Smooth muscle cell (in vitro differentiated cells): ENCODE measurements at regions not wholly inside any gene's neighbourhood (a gene's known extent, or its start where the extent isn't known, plus 50 kb on each side); places are given as distances from the start of the nearest gene placed in this dataset.
"Not testable (repeated sequence)": the region's sequence is repeated elsewhere in the genome, so short reads cannot be mapped to it uniquely, and the experiment has no call there.

Source experiments
- DNase-seq: peaks from one replicate; lab custom pipeline; 2025; ENCODE audit not compliant: unreplicated experiment; lab: John Stamatoyannopoulos, UW
- H2AFZ ChIP-seq: fragments of 200-600 bp; sonication (generic); 2 replicates; pipeline ENCODE4 v1.6.0; 2016; ENCODE audit warnings: antibody characterized with exemption, low read depth, mild to moderate bottlenecking
- H3F3A ChIP-seq: fragments of 200-600 bp; sonication (generic); 2 replicates; pipeline ENCODE4 v1.6.0; 2017; ENCODE audit warnings: antibody characterized with exemption, low read depth
- H3K27ac ChIP-seq: fragments of 200-600 bp; sonication (generic); 2 replicates; pipeline ENCODE4 v1.5.1; 2016; ENCODE audit warnings: low read depth, mild to moderate bottlenecking
- H3K27me3 ChIP-seq: fragments of 200-600 bp; sonication (generic); 2 replicates; pipeline ENCODE4 v1.6.1; 2016; ENCODE audit warnings: low read depth, mild to moderate bottlenecking
- H3K36me3 ChIP-seq: fragments of 200-600 bp; sonication (generic); 2 replicates; pipeline ENCODE4 v1.5.1; 2016; ENCODE audit warnings: low read depth
- H3K4me1 ChIP-seq: fragments of 200-600 bp; sonication (generic); 2 replicates; pipeline ENCODE4 v1.5.1; 2016; ENCODE audit warnings: low read depth
- H3K4me2 ChIP-seq: fragments of 200-600 bp; sonication (generic); 2 replicates; pipeline ENCODE4 v1.6.0; 2016; ENCODE audit warnings: mild to moderate bottlenecking
- H3K4me3 ChIP-seq: fragments of 200-600 bp; sonication (generic); 2 replicates; pipeline ENCODE4 v1.5.1; 2016; ENCODE audit warnings: mild to moderate bottlenecking
- H3K79me2 ChIP-seq: fragments of 200-600 bp; sonication (generic); 2 replicates; pipeline ENCODE4 v1.6.0; 2016; ENCODE audit warnings: low read depth, mild to moderate bottlenecking
- H3K9ac ChIP-seq: fragments of 200-600 bp; sonication (generic); 2 replicates; pipeline ENCODE4 v1.6.0; 2016; ENCODE audit warnings: low read depth
- H3K9me3 ChIP-seq: fragments of 200-600 bp; sonication (generic); replicated peaks from 2 replicates; pipeline ENCODE4 v1.5.1; 2016; ENCODE audit warnings: low read depth
- H4K20me1 ChIP-seq: fragments of 200-600 bp; sonication (generic); 2 replicates; pipeline ENCODE4 v1.6.0; 2016; ENCODE audit warnings: low read depth
- CTCF ChIP-seq: fragments of 200-600 bp; sonication (generic); IDR thresholded peaks from 2 replicates; pipeline ENCODE4 v1.5.1; 2017; ENCODE audit warnings: borderline replicate concordance, mild to moderate bottlenecking, antibody characterized with exemption; ENCODE audit not compliant: insufficient read depth, poor library complexity, severe bottlenecking
- WGBS: methylation state at CpG from one replicate; pipeline ENCODE4 v1.1.7; 2016; ENCODE audit warnings: low lambda C conversion rate; 5-methylcytosine and 5-hydroxymethylcytosine counted together

DNA sequence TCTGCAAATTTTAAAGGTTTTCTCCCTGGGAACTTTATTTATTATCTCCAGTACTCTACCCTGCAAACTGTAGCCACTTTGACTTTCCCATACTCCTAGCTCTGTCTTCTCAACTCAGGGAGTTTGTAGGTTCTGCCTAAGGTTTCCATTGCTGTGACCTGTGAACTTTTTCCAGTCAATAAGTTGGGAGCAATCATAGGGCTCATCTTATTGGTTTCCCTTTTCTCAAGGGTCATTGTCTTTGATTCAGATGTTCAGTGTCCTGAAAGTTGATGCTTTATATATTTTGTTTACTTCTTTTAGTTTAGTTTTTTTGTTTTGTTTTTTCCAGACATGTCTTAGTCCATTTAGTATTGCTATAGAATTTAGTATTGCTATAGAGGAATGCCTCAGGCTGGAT is 85.3 kb upstream of the NUDT6 start:
- H3K4me2 ChIP-seq: no peak overlapping the region
- H4K20me1 ChIP-seq: no peaks in the 10 kb centered on the region
- no peaks in the 10 kb centered on the region for H3F3A ChIP-seq
- no peak overlapping the region for H3K9ac ChIP-seq
- H3K4me3 ChIP-seq: no peak overlapping the region
- H3K27me3 ChIP-seq: no peaks in the 10 kb centered on the region
- no peaks in the 10 kb centered on the region for H3K79me2 ChIP-seq
- TF ChIP-seq CTCF: no peak
- H2AFZ ChIP-seq: no peak overlapping the region
- no peaks in the 10 kb centered on the region for H3K4me1 ChIP-seq
- H3K36me3 ChIP-seq: peaks cover 8% of the 10 kb centered on the region
- DNase-seq: no peak
- H3K27ac ChIP-seq: no peak overlapping the region
- H3K9me3 ChIP-seq: no peaks in the 10 kb centered on the region

DNA sequence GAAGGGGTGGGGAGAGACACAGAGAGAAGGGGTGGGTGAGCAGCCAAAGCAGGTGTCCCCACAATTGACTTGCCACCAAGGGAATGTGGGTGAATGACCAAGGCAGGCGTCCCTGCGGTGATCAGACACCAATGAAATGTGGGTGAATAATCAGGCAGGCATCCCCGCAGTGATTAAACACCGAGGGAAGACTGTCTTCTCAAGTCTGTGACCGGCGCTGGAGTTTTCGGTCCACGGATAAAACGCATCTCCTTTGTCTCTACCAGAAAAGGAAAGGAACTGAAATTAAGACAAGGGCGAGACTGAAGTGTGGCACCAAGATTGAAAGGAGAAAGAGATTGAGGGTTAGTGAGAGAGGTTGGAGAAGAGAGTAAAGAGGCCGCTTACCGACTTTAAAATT is 90.0 kb upstream of the NUDT6 start:
- H4K20me1 ChIP-seq, H3K9me3 ChIP-seq, H3K27me3 ChIP-seq, H3K4me1 ChIP-seq, H3K4me2 ChIP-seq, H3K9ac ChIP-seq, H2AFZ ChIP-seq, H3K79me2 ChIP-seq, H3K36me3 ChIP-seq, H3K27ac ChIP-seq, DNase-seq, H3K4me3 ChIP-seq, H3F3A ChIP-seq: not testable (repeated sequence)
- WGBS: 90% methylated on average over 12 of the region's 12 CpGs

GRCh38 chr4:123014038-123014437 is 91.6 kb upstream of the NUDT6 start:
- Histone ChIP-seq H3K4me3 (no peak overlapping the region), H3K4me2 (no peak overlapping the region)

DNA sequence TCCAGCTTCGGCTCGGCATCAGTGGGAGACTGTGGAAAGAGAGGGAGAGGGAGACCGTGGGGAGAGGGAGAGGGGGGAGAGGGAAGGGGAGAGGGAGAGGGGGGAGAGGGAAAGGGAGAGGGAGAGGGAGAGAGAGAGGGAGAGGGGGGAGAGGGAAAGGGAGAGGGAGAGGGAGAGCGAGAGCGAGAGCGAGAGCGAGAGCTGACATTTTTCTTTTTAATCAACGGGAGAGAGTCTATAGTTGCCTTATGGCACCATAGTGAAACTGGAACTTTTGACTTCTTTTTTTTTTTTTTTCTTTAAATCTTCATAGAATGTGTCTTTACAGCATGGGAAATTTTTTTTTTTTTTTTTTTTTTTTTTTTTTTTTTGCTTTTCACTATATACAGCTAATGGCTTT is 94.7 kb upstream of the NUDT6 start:
- no peak overlapping the region for H2AFZ ChIP-seq
- H3K4me3 ChIP-seq: no peak overlapping the region
- H3F3A ChIP-seq: no peaks in the 10 kb centered on the region
- no peaks in the 10 kb centered on the region for H3K4me1 ChIP-seq
- H3K9ac ChIP-seq: no peak overlapping the region
- H3K27ac ChIP-seq: no peak overlapping the region
- no peak for TF ChIP-seq CTCF
- no peak for DNase-seq
- H3K79me2 ChIP-seq: no peaks in the 10 kb centered on the region
- H4K20me1 ChIP-seq: no peaks in the 10 kb centered on the region
- WGBS: 89% methylated on average over 3 of the region's 8 CpGs
- no peaks in the 10 kb centered on the region for H3K27me3 ChIP-seq
- no peak overlapping the region for H3K4me2 ChIP-seq
- no peaks in the 10 kb centered on the region for H3K36me3 ChIP-seq
- no peaks in the 10 kb centered on the region for H3K9me3 ChIP-seq

More at GRCh38 chr4:123014038-123014437, 91.6 kb upstream of the NUDT6 start:
- Histone ChIP-seq H3K9me3 (no peaks in the 10 kb centered on the region), H3K36me3 (no peaks in the 10 kb centered on the region), H3K27ac (no peak overlapping the region), H3K27me3 (no peaks in the 10 kb centered on the region), H3K9ac (no peak overlapping the region), H2AFZ (no peak overlapping the region), H4K20me1 (no peaks in the 10 kb centered on the region), H3F3A (no peaks in the 10 kb centered on the region), H3K79me2 (no peaks in the 10 kb centered on the region), H3K4me1 (no peaks in the 10 kb centered on the region)
- DNase-seq: no peak
- TF ChIP-seq CTCF: no peak
- 95% methylated on average over 1 of the region's 1 CpG for WGBS
